ENCODE measurements at regions not wholly inside any gene's neighbourhood (a gene's known extent, or its start where the extent isn't known, plus 50 kb on each side); places are given as distances from the start of the nearest gene placed in this dataset.

DNA sequence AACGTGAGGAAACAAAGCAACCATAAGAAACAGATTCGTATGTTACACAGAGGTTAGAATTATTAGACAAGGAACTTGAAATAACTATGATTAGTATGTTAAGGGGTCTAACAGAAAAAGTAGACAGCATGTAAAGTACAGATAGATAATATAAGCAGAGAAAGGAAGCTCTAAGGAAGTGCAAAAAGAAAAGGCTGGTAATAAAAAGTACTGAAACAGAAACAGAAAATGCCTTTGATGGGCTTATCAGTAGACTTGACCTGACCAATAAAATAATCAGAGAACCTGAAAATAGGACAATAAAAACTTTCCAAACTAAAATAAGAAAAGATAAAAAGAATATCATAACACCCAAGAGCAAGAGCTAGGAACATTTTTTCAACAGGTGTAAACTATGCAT is 225.8 kb downstream of the RND3 start:
- Histone ChIP-seq H3F3A (ENCODE audit: insufficient read depth, low read length) (no peaks in the 10 kb centered on the region), H3K27ac (ENCODE audit: low read depth, low read length, poor library complexity, severe bottlenecking) (no peak overlapping the region), H3K36me3 (ENCODE audit: insufficient read depth, low read length) (no peaks in the 10 kb centered on the region), H3K9me2 (ENCODE audit: low read depth, low read length) (no peaks in the 10 kb centered on the region), H3K9me3 (ENCODE audit: low read length) (no peaks in the 10 kb centered on the region), H3K9ac (ENCODE audit: low read length) (no peak overlapping the region), H2AFZ (ENCODE audit: low read length) (no peak overlapping the region), H3K79me2 (ENCODE audit: insufficient read depth, low read length) (no peaks in the 10 kb centered on the region), H3K4me2 (ENCODE audit: low read length) (no peak overlapping the region), H3K4me3 (ENCODE audit: low read depth, low read length, poor library complexity, severe bottlenecking) (no peak overlapping the region), H3K4me1 (ENCODE audit: insufficient read depth, low read length, severe bottlenecking) (no peaks in the 10 kb centered on the region), H3K27me3 (ENCODE audit: insufficient read depth, low read length) (no peaks in the 10 kb centered on the region), H4K20me1 (ENCODE audit: insufficient read depth, low read length) (no peaks in the 10 kb centered on the region)
- TF ChIP-seq, protein P1, sequence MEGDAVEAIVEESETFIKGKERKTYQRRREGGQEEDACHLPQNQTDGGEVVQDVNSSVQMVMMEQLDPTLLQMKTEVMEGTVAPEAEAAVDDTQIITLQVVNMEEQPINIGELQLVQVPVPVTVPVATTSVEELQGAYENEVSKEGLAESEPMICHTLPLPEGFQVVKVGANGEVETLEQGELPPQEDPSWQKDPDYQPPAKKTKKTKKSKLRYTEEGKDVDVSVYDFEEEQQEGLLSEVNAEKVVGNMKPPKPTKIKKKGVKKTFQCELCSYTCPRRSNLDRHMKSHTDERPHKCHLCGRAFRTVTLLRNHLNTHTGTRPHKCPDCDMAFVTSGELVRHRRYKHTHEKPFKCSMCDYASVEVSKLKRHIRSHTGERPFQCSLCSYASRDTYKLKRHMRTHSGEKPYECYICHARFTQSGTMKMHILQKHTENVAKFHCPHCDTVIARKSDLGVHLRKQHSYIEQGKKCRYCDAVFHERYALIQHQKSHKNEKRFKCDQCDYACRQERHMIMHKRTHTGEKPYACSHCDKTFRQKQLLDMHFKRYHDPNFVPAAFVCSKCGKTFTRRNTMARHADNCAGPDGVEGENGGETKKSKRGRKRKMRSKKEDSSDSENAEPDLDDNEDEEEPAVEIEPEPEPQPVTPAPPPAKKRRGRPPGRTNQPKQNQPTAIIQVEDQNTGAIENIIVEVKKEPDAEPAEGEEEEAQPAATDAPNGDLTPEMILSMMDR (IDR thresholded peaks at IDR 0.05; ENCODE audit: low read length): no peak
- TF ChIP-seq EZH2 (IDR thresholded peaks at IDR 0.05; ENCODE audit: borderline replicate concordance, low read length): no peak

DNA sequence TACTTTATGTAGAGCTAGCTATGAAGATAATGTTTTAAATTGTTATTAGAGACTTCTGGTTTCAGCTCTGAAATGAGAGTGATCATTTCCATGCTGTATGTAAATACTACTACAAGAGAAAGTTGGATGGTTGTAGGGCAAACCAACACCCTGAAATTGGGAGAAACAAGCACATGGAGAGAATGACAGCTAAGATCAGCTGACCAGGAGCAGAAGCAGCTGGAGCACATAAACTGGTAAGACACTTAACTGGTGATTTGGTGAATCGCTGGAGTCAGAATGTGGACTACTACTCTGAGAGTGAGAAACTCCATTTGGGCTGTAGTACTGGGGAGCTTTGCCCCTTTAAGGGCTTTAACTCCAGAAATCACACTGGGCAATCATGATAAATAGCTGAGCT is 226.8 kb downstream of the RND3 start:
- H3K36me3 ChIP-seq (ENCODE audit: insufficient read depth, low read length): no peaks in the 10 kb centered on the region
- H3F3A ChIP-seq (ENCODE audit: insufficient read depth, low read length): no peaks in the 10 kb centered on the region
- H3K27ac ChIP-seq (ENCODE audit: low read depth, low read length, poor library complexity, severe bottlenecking): no peak overlapping the region
- no peak overlapping the region for H3K4me2 ChIP-seq (ENCODE audit: low read length)
- no peaks in the 10 kb centered on the region for H3K4me1 ChIP-seq (ENCODE audit: insufficient read depth, low read length, severe bottlenecking)
- no peaks in the 10 kb centered on the region for H3K9me3 ChIP-seq (ENCODE audit: low read length)
- H3K4me3 ChIP-seq (ENCODE audit: low read depth, low read length, poor library complexity, severe bottlenecking): no peak overlapping the region
- TF ChIP-seq, protein P1 (IDR thresholded peaks at IDR 0.05; ENCODE audit: low read length): no peak
- no peaks in the 10 kb centered on the region for H3K27me3 ChIP-seq (ENCODE audit: insufficient read depth, low read length)
- no peaks in the 10 kb centered on the region for H3K79me2 ChIP-seq (ENCODE audit: insufficient read depth, low read length)
- no peak overlapping the region for H3K9ac ChIP-seq (ENCODE audit: low read length)
- no peak overlapping the region for H2AFZ ChIP-seq (ENCODE audit: low read length)
- H3K9me2 ChIP-seq (ENCODE audit: low read depth, low read length): no peaks in the 10 kb centered on the region
- H4K20me1 ChIP-seq (ENCODE audit: insufficient read depth, low read length): no peaks in the 10 kb centered on the region

DNA sequence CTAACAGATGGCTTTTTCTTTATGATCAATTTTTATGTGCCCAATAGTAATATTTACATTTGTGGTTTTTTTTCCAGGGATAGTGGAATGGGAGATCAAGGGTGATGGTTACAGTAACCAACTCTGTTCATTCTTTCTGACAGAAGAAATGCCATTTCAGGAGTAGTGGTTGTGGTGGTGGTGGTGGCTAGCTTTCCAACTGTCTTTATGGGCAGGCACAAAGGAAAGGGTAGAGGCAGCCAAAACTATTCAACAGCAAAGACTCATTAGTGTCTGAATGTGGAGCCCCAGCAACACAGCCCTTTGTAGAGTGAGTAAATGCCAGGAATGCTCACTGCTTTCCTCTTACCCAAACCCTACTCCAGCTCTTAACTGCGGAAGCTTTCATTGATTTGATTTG is 227.7 kb downstream of the RND3 start:
- Histone ChIP-seq H2AFZ (ENCODE audit: low read length) (no peak overlapping the region), H3K4me2 (ENCODE audit: low read length) (no peak overlapping the region), H3K4me1 (ENCODE audit: insufficient read depth, low read length, severe bottlenecking) (no peaks in the 10 kb centered on the region), H3K27ac (ENCODE audit: low read depth, low read length, poor library complexity, severe bottlenecking) (no peak overlapping the region), H3K79me2 (ENCODE audit: insufficient read depth, low read length) (no peaks in the 10 kb centered on the region), H3K27me3 (ENCODE audit: insufficient read depth, low read length) (no peaks in the 10 kb centered on the region), H3K4me3 (ENCODE audit: low read depth, low read length, poor library complexity, severe bottlenecking) (no peak overlapping the region), H3K9me2 (ENCODE audit: low read depth, low read length) (no peaks in the 10 kb centered on the region), H3K9ac (ENCODE audit: low read length) (no peak overlapping the region), H3K36me3 (ENCODE audit: insufficient read depth, low read length) (no peaks in the 10 kb centered on the region), H3F3A (ENCODE audit: insufficient read depth, low read length) (no peaks in the 10 kb centered on the region), H3K9me3 (ENCODE audit: low read length) (no peaks in the 10 kb centered on the region), H4K20me1 (ENCODE audit: insufficient read depth, low read length) (no peaks in the 10 kb centered on the region)
- no peak for TF ChIP-seq EZH2 (IDR thresholded peaks at IDR 0.05; ENCODE audit: borderline replicate concordance, low read length)

DNA sequence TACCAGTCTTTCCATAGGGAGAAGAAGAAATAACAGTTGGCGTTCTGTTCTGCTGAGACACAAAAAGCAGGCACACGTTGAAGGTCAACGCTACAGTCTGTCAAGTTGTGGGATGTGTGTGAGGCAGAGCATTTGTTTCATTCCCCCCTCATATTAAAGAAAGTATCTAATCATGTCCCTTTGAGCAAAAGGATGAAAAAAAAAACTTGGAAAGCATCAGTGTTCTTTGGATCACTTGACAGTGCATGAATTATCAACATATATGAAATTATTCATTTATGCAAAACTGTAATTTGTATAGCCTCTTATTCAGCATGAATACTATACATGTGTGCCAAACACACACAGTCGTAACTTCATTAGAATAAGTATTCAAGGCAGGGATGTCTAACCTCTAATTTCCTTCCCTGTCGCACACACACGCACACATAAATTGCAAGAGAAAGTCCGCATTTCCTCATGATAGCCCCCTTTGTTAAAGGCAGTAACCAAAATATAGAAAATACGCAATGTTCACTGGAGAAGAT is 228.6 kb downstream of the RND3 start:
- no peak overlapping the region for H3K4me3 ChIP-seq (ENCODE audit: low read depth, low read length, poor library complexity, severe bottlenecking)
- no peaks in the 10 kb centered on the region for H4K20me1 ChIP-seq (ENCODE audit: insufficient read depth, low read length)
- H3K4me1 ChIP-seq (ENCODE audit: insufficient read depth, low read length, severe bottlenecking): no peaks in the 10 kb centered on the region
- no peaks in the 10 kb centered on the region for H3K79me2 ChIP-seq (ENCODE audit: insufficient read depth, low read length)
- TF ChIP-seq, protein P1 (IDR thresholded peaks at IDR 0.05; ENCODE audit: low read length): no peak
- TF ChIP-seq EZH2 (IDR thresholded peaks at IDR 0.05; ENCODE audit: borderline replicate concordance, low read length): no peak
- H3K27ac ChIP-seq (ENCODE audit: low read depth, low read length, poor library complexity, severe bottlenecking): no peak overlapping the region
- H3K9me3 ChIP-seq (ENCODE audit: low read length): no peaks in the 10 kb centered on the region
- no peaks in the 10 kb centered on the region for H3K9me2 ChIP-seq (ENCODE audit: low read depth, low read length)
- H3K36me3 ChIP-seq (ENCODE audit: insufficient read depth, low read length): no peaks in the 10 kb centered on the region
- no peak overlapping the region for H3K4me2 ChIP-seq (ENCODE audit: low read length)
- H3K9ac ChIP-seq (ENCODE audit: low read length): no peak overlapping the region
- no peak overlapping the region for H2AFZ ChIP-seq (ENCODE audit: low read length)
- H3F3A ChIP-seq (ENCODE audit: insufficient read depth, low read length): no peaks in the 10 kb centered on the region
- H3K27me3 ChIP-seq (ENCODE audit: insufficient read depth, low read length): no peaks in the 10 kb centered on the region
